ENCODE measurements at regions not wholly inside any gene's neighbourhood (a gene's known extent, or its start where the extent isn't known, plus 50 kb on each side); places are given as distances from the start of the nearest gene placed in this dataset.
A peak's percentile ranks its signal among the peaks of the same experiment; 100 is the strongest.

GRCh38 chr3:74173090-74173489, 441.4 kb downstream of the CNTN3 start:
- no peak for TF ChIP-seq CTCF (IDR thresholded peaks at IDR 0.05; ENCODE audit: borderline replicate concordance)
- DNase-seq: no peak
- no peaks in the 10 kb centered on the region for H3K4me1 ChIP-seq
- H3K4me3 ChIP-seq: no peak overlapping the region
- no peaks in the 10 kb centered on the region for H3K36me3 ChIP-seq
- no peaks in the 10 kb centered on the region for H3K9me3 ChIP-seq (replicated peaks)
- H3K27ac ChIP-seq (replicated peaks): no peak overlapping the region
- H3K27me3 ChIP-seq (ENCODE audit: low read depth): no peaks in the 10 kb centered on the region
- intact Hi-C loops (cut with micrococcal nuclease): no loop called here

GRCh38 chr3:74167926-74168325, 446.5 kb downstream of the CNTN3 start:
- Histone ChIP-seq H3K27me3 (ENCODE audit: low read depth) (no peaks in the 10 kb centered on the region), H3K4me3 (no peak overlapping the region), H3K4me1 (no peaks in the 10 kb centered on the region), H3K9me3 (replicated peaks) (peaks cover 5% of the 10 kb centered on the region), H3K27ac (replicated peaks) (no peak overlapping the region), H3K36me3 (no peaks in the 10 kb centered on the region)
- no peak for DNase-seq
- no peak for TF ChIP-seq CTCF (IDR thresholded peaks at IDR 0.05; ENCODE audit: borderline replicate concordance)
- intact Hi-C loops (cut with micrococcal nuclease): no loop called here

DNA sequence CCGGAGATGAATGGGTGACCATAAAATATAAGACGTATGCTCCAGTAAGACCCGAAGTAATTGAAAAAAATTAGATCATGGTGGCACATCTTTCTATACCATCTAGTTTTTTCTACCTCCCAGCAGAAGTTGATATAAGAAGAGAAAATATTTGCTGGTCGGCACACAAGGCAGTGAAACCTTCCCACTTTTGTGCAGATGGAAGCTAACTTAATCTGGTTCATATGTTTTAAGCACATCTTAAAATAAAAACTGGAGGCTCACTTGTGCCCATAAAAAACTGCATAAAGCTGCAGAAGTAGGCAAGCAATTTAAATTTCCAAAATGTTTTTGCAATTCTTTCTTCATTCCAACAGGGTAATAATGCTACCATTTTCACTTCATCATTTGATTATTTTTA, 449.2 kb downstream of the CNTN3 start:
- TF ChIP-seq CTCF (IDR thresholded peaks at IDR 0.05; ENCODE audit: borderline replicate concordance): no peak
- H3K9me3 ChIP-seq (replicated peaks): peaks cover 31% of the 10 kb centered on the region

GRCh38 chr3:74149466-74149865, 465.0 kb downstream of the CNTN3 start:
- intact Hi-C loops (cut with micrococcal nuclease): no loop called here
- H3K27ac ChIP-seq (replicated peaks): no peak overlapping the region
- no peaks in the 10 kb centered on the region for H3K9me3 ChIP-seq (replicated peaks)
- no peak overlapping the region for H3K4me3 ChIP-seq
- no peaks in the 10 kb centered on the region for H3K4me1 ChIP-seq
- no peaks in the 10 kb centered on the region for H3K36me3 ChIP-seq
- H3K27me3 ChIP-seq (ENCODE audit: low read depth): no peaks in the 10 kb centered on the region
- no peak for DNase-seq
- no peak for TF ChIP-seq CTCF (IDR thresholded peaks at IDR 0.05; ENCODE audit: borderline replicate concordance)

More for the DNA sequence above, 449.2 kb downstream of the CNTN3 start:
- Histone ChIP-seq H3K4me3 (no peak overlapping the region), H3K4me1 (no peaks in the 10 kb centered on the region), H3K36me3 (no peaks in the 10 kb centered on the region), H3K27ac (replicated peaks) (no peak overlapping the region), H3K27me3 (ENCODE audit: low read depth) (no peaks in the 10 kb centered on the region)
- intact Hi-C loops (cut with micrococcal nuclease): no loop called here
- no peak for DNase-seq

- Histone ChIP-seq H3K27ac (replicated peaks) (no peak overlapping the region), H3K36me3 (no peaks in the 10 kb centered on the region), H3K9me3 (replicated peaks) (no peaks in the 10 kb centered on the region), H3K4me3 (no peak overlapping the region), H3K4me1 (no peaks in the 10 kb centered on the region), H3K27me3 (ENCODE audit: low read depth) (peaks cover 6% of the 10 kb centered on the region)
- intact Hi-C loops (cut with micrococcal nuclease): no loop called here
- TF ChIP-seq CTCF (IDR thresholded peaks at IDR 0.05; ENCODE audit: borderline replicate concordance): no peak
- no peak for DNase-seq
These were observed 469.2 kb downstream of the CNTN3 start for GRCh38 chr3:74145277-74145676.

- Histone ChIP-seq H3K9me3 (replicated peaks) (no peaks in the 10 kb centered on the region), H3K4me1 (no peaks in the 10 kb centered on the region), H3K4me3 (no peak overlapping the region), H3K27ac (replicated peaks) (no peak overlapping the region), H3K27me3 (ENCODE audit: low read depth) (peaks cover 6% of the 10 kb centered on the region), H3K36me3 (no peaks in the 10 kb centered on the region)
- intact Hi-C loops (cut with micrococcal nuclease): no loop called here
- DNase-seq: no peak
- peak; percentile 15 for TF ChIP-seq CTCF (IDR thresholded peaks at IDR 0.05; ENCODE audit: borderline replicate concordance)
These were observed 474.8 kb downstream of the CNTN3 start for GRCh38 chr3:74139648-74140047.

All from left ventricle myocardium inferior (tissue), 1 donor.